Activated T-cell treated with anti-CD3 and anti-CD28 coated beads, Interleukin-2, amount 50 U/mL, for 24 hours (primary cell): ENCODE measurements at regions not wholly inside any gene's neighbourhood (a gene's known extent, or its start where the extent isn't known, plus 50 kb on each side); places are given as distances from the start of the nearest gene placed in this dataset.

ENCODE experiments used
- DNase-seq: peaks from one replicate; pipeline ENCODE4 v3.0.0-alpha.2; 2020
- H3K27ac Mint-ChIP-seq: 2 replicates; pipeline ENCODE4 v1.8.0; 2020; ENCODE audit warnings: mild to moderate bottlenecking, mixed read lengths
- H3K27me3 Mint-ChIP-seq: 2 replicates; pipeline ENCODE4 v1.8.0; 2020; ENCODE audit warnings: mixed read lengths
- H3K36me3 Mint-ChIP-seq: 2 replicates; pipeline ENCODE4 v1.8.0; 2020; ENCODE audit warnings: low read depth, mixed read lengths
- H3K4me1 Mint-ChIP-seq: 2 replicates; pipeline ENCODE4 v1.8.0; 2020; ENCODE audit warnings: low read depth, mixed read lengths
- H3K4me3 Mint-ChIP-seq: 2 replicates; pipeline ENCODE4 v1.8.0; 2020; ENCODE audit warnings: mild to moderate bottlenecking, moderate library complexity, mixed read lengths
- H3K9me3 Mint-ChIP-seq: 2 replicates; pipeline ENCODE4 v1.8.0; 2020; ENCODE audit warnings: mixed read lengths

DNA sequence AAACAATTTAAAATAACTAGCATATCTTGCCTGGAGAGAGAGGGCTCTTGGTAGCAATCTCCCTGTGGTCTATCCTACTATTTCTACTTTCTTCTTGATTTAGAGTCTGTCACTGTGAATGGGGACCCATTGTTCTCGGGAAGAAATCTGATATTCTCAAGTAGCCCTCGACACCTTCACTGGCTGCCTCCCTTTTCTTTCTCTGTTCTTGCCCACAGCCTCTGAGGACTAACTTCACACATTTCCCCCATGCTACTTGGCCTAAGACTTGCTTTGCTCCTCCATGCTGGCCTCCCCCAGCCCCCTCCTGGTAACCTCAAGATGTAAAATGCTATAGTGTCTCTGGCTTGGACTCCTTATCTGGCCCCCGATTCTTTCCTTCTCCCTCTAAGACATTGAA is 58.8 kb upstream of the NT5C1B start:
- Mint-ChIP-seq H3K4me1 (no peaks in the 10 kb centered on the region), H3K4me3 (no peak overlapping the region), H3K27me3 (no peaks in the 10 kb centered on the region), H3K27ac (no peak overlapping the region), H3K36me3 (peaks cover 21% of the 10 kb centered on the region), H3K9me3 (peaks cover 4% of the 10 kb centered on the region)
- DNase-seq = no peak

DNA sequence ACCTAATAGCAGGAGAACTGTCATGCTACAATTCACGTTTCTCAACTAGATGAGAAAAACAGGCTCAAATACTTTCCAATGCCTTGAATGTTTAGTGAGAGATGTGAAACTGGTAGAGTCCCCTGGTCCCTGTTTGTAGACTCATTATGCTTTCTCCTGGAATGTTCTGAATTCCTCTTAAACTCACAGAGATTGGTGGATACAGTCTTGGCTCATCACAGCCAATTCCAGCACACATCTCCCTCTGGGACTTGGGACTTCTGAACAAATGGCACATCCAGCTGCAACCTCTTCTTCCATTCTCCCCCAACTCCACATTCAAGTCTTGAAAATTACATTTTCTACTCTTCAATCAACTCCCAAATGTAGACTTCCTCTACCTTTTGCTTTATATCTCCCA is 58.4 kb upstream of the NT5C1B start:
- H3K4me3 Mint-ChIP-seq = no peak overlapping the region
- DNase-seq = no peak
- H3K9me3 Mint-ChIP-seq = peaks cover 4% of the 10 kb centered on the region
- no peaks in the 10 kb centered on the region for H3K27me3 Mint-ChIP-seq
- H3K27ac Mint-ChIP-seq = no peak overlapping the region
- H3K36me3 Mint-ChIP-seq = peaks cover 21% of the 10 kb centered on the region
- H3K4me1 Mint-ChIP-seq = no peaks in the 10 kb centered on the region

DNA sequence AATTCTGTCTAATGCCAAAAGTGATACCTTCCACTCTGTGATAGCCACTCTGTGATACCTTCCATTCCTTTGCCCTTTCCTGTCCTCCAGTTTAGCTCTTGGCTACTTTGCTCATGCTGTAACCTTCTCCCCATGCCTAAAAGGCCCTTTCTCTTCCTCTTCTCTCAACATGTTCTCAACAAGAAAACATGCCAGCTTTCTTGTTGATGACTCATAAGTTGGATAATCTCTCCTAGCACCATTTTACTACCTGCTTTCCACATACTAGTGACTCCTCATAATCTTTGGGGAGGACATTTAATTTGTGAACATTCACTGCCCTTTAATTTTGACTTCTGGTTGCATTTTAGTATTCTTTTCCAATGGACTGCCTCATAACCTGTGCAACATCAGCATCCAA is 55.9 kb upstream of the NT5C1B start:
- Mint-ChIP-seq H3K4me1 (no peaks in the 10 kb centered on the region), H3K36me3 (peaks cover 21% of the 10 kb centered on the region), H3K27me3 (no peaks in the 10 kb centered on the region), H3K9me3 (peaks cover 4% of the 10 kb centered on the region), H3K27ac (no peak overlapping the region), H3K4me3 (no peak overlapping the region)
- DNase-seq = no peak

DNA sequence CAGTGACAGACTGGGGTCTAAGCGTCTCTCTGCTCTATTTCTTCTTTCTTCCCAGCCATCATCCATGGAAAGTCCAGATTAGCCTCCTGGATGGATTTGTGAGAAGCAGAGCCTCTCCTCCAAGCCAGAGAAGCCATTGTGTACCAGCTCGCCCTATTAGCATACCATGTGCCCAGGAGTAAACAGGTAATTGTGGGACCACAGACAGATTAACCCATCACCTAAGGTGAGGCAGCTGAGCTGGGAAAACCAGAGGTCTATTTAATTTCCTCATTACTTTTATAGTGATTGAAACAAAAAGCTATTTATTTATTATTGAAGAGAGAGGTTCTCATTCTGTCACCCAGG is 54.7 kb upstream of the NT5C1B start:
- H3K27ac Mint-ChIP-seq = no peak overlapping the region
- peaks cover 24% of the 10 kb centered on the region for H3K36me3 Mint-ChIP-seq
- H3K27me3 Mint-ChIP-seq = no peaks in the 10 kb centered on the region
- DNase-seq = no peak
- H3K4me3 Mint-ChIP-seq = no peak overlapping the region
- peaks cover 4% of the 10 kb centered on the region for H3K9me3 Mint-ChIP-seq
- H3K4me1 Mint-ChIP-seq = no peaks in the 10 kb centered on the region

DNA sequence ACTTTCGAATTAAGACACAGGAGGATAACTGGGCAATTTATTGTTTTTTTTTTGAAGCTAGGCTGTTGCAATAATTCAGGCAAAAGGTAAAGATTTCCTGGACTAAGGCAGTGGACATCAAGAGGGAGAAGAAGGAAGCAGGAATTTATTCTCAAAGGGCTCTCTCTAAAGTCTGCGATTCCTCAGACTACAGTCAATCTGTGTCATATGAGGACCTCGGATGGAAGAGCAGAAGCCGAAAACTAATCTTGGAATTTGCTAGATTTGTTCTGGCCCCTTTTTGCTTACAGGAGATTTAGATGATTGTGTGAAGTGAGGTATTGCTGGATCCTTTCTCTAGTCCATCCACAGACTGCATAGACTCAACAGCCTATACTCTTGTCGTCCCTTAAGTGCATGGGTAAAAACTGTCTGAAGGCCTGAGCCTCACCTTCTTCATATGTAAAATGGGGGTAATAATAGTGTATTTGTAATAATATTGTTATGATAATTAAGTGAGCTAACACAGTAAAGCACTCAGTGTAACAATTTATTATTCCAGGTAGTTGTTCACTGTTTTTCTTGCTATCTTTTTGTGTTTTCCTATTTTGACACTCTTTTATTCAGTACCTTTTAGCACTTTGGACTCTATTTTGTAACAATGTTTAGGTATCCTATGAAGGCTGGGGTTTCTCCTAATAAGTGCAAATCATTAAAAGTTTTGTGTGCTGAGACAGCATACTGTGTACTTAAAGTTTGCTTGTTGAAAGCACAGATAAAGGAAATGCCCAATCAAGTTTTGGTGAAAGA is 54.2 kb upstream of the NT5C1B start:
- Mint-ChIP-seq H3K4me1 (no peaks in the 10 kb centered on the region), H3K9me3 (peaks cover 4% of the 10 kb centered on the region), H3K36me3 (peaks cover 26% of the 10 kb centered on the region), H3K4me3 (no peak overlapping the region), H3K27me3 (no peaks in the 10 kb centered on the region), H3K27ac (no peak overlapping the region)
- DNase-seq = no peak

DNA sequence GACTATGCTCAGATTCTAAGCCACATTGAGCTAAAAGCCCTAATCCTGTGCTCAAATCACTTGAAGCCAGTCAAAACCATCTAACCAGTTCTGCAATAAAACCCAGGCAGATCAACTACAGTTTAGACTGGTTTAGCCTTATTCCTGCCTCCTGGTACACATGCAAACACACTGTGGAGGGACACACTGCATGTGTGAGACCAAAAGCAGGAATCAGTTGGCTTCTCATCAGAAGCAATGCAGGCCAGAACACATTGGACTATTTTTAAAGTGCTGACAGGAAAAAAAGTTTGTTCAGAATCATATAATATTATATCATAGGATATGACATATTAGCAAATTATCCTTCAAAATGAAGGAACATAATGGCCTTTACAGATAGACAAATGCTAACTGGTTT is 52.5 kb upstream of the NT5C1B start:
- H3K9me3 Mint-ChIP-seq = peaks cover 13% of the 10 kb centered on the region
- no peaks in the 10 kb centered on the region for H3K27me3 Mint-ChIP-seq
- H3K4me1 Mint-ChIP-seq = no peaks in the 10 kb centered on the region
- no peak overlapping the region for H3K4me3 Mint-ChIP-seq
- H3K36me3 Mint-ChIP-seq = peaks cover 40% of the 10 kb centered on the region
- no peak for DNase-seq
- no peak overlapping the region for H3K27ac Mint-ChIP-seq

DNA sequence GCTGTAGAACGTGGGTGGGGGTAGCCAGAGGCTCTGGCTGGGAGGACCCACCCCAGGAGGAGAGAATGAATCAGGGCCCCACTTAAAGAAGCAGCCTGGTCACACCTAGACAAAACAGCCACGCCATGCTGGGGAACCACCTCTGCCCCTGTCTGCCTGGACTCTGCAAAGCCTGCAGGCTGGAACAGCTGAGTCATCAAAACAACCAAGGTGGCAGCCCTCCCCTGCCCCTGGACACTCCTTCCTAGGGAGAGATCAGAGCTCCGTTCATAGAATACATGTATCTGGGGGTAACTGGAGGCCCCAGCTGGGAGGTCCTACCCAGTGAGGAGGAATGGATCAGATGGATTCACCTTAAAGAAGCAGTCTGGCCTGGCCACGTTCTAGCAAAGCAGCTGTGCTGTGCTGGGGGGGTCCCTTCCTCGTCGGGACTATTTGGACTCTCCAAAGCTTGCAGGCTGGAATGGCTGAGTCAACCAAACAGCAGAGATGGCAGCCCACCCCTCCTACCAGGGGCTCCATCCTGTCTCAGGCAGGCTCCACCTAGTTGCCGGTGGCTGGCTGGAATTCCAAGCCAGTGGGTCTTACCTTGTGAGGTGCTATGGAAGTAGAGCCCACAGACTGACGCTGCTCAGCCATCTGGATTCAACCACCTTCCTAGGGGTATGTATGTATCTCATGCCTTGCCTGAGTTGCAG is 50.5 kb upstream of the NT5C1B start:
- no peak for DNase-seq
- Mint-ChIP-seq H3K36me3 (peaks cover 48% of the 10 kb centered on the region), H3K27ac (no peak overlapping the region), H3K4me1 (no peaks in the 10 kb centered on the region), H3K9me3 (peaks cover 29% of the 10 kb centered on the region), H3K27me3 (no peaks in the 10 kb centered on the region), H3K4me3 (no peak overlapping the region)
